ENCODE measurements at regions not wholly inside any gene's neighbourhood (a gene's known extent, or its start where the extent isn't known, plus 50 kb on each side); places are given as distances from the start of the nearest gene placed in this dataset.

DNA sequence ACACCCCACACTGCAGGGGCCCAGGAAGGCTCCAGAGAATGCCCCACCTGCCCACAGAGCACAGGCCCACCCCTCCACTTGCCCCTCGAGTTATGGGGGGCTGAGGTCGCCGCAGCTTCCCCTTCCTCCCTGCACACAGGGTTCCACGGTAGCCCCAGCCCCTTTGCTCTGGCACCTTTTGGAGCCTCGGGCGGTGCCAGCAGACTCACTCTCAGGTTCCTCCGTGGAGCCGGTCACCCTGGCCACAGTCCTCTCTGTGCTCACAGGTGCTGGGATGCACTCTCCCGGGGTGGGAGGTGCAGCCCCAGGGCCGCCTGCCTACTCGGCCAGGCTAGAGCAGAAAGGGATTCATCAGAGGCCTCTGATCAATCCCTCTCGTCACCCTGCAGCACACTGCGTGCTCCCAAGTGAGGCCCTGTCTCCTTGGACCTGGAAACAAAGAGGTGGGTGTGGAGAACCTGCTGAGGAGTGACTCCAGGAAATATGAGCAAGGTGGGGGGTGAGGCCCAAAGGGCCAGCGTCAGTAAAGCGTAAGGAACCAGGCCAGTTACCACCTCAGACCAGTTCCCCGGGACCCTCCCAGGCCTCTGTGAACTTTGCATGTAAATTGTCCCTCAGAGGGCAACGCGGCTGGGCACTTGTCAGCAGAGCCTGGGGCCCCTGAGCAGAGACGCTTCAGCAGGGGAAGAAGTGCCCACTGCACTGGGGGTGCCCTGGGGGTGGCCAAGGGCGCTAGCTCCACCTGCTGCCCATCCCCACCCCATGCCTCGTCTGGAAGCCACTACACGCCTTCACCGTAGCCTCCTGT is 167.8 kb downstream of the OLFM1 start:
- no peak overlapping the region for H3K27ac ChIP-seq
- TF ChIP-seq CTCF (conservative IDR thresholded peaks at IDR 0.05; ENCODE audit: low read depth, low read length) = no peak
- no peaks in the 10 kb centered on the region for H3K36me3 ChIP-seq (ENCODE audit: insufficient read depth)
- peaks cover 2% of the 10 kb centered on the region; the same call in 1 of the 2 replicates for H3K27me3 ChIP-seq (ENCODE audit: insufficient read depth, low read depth)
- H4K20me1 ChIP-seq (ENCODE audit: insufficient read depth) = no peaks in the 10 kb centered on the region
- H3K4me3 ChIP-seq (IDR thresholded peaks at IDR 0.05; ENCODE audit: insufficient read depth, low read depth, low read length) = no peak overlapping the region
- H3K9ac ChIP-seq = no peak overlapping the region
- no peak overlapping the region for H2AFZ ChIP-seq (ENCODE audit: low read depth)
- H3K4me1 ChIP-seq (ENCODE audit: low read depth, poor library complexity, severe bottlenecking) = no peaks in the 10 kb centered on the region
- H3K4me2 ChIP-seq = no peak overlapping the region
- no peaks in the 10 kb centered on the region for H3K79me2 ChIP-seq (ENCODE audit: insufficient read depth, low read depth)

- no peaks in the 10 kb centered on the region for H3K79me2 ChIP-seq (ENCODE audit: insufficient read depth, low read depth)
- no peaks in the 10 kb centered on the region for H4K20me1 ChIP-seq (ENCODE audit: insufficient read depth)
- H3K4me1 ChIP-seq (ENCODE audit: low read depth, poor library complexity, severe bottlenecking) = no peaks in the 10 kb centered on the region
- H3K27me3 ChIP-seq (ENCODE audit: insufficient read depth, low read depth) = peaks cover 2% of the 10 kb centered on the region; the same call in 1 of the 2 replicates
- no peak for TF ChIP-seq CTCF (conservative IDR thresholded peaks at IDR 0.05; ENCODE audit: low read depth, low read length)
- H3K4me3 ChIP-seq (IDR thresholded peaks at IDR 0.05; ENCODE audit: insufficient read depth, low read depth, low read length) = no peak overlapping the region
- no peak overlapping the region for H2AFZ ChIP-seq (ENCODE audit: low read depth)
- no peak overlapping the region for H3K9ac ChIP-seq
- no peaks in the 10 kb centered on the region for H3K36me3 ChIP-seq (ENCODE audit: insufficient read depth)
- H3K27ac ChIP-seq = no peak overlapping the region
- no peak overlapping the region for H3K4me2 ChIP-seq
Measured at GRCh38 chr9:135255841-135256580, 168.5 kb downstream of the OLFM1 start.

- TF ChIP-seq CTCF (conservative IDR thresholded peaks at IDR 0.05; ENCODE audit: low read depth, low read length) = no peak
- Histone ChIP-seq H4K20me1 (ENCODE audit: insufficient read depth) (no peaks in the 10 kb centered on the region), H3K4me3 (IDR thresholded peaks at IDR 0.05; ENCODE audit: insufficient read depth, low read depth, low read length) (no peak overlapping the region), H3K36me3 (ENCODE audit: insufficient read depth) (no peaks in the 10 kb centered on the region), H3K27me3 (ENCODE audit: insufficient read depth, low read depth) (peaks cover 2% of the 10 kb centered on the region; the same call in 1 of the 2 replicates), H2AFZ (ENCODE audit: low read depth) (no peak overlapping the region), H3K79me2 (ENCODE audit: insufficient read depth, low read depth) (no peaks in the 10 kb centered on the region), H3K4me1 (ENCODE audit: low read depth, poor library complexity, severe bottlenecking) (no peaks in the 10 kb centered on the region), H3K27ac (no peak overlapping the region), H3K9ac (no peak overlapping the region), H3K4me2 (no peak overlapping the region)
Measured at GRCh38 chr9:135256581-135257354, 169.3 kb downstream of the OLFM1 start.

- Histone ChIP-seq H2AFZ (ENCODE audit: low read depth) (no peak overlapping the region), H3K27ac (no peak overlapping the region), H4K20me1 (ENCODE audit: insufficient read depth) (no peaks in the 10 kb centered on the region), H3K4me1 (ENCODE audit: low read depth, poor library complexity, severe bottlenecking) (no peaks in the 10 kb centered on the region), H3K36me3 (ENCODE audit: insufficient read depth) (no peaks in the 10 kb centered on the region), H3K4me3 (IDR thresholded peaks at IDR 0.05; ENCODE audit: insufficient read depth, low read depth, low read length) (no peak overlapping the region), H3K9ac (no peak overlapping the region), H3K4me2 (no peak overlapping the region), H3K79me2 (ENCODE audit: insufficient read depth, low read depth) (no peaks in the 10 kb centered on the region), H3K27me3 (ENCODE audit: insufficient read depth, low read depth) (no peaks in the 10 kb centered on the region; the same call in 1 of the 2 replicates)
- TF ChIP-seq CTCF (conservative IDR thresholded peaks at IDR 0.05; ENCODE audit: low read depth, low read length) = no peak
Measured at GRCh38 chr9:135258461-135258860, 171.0 kb downstream of the OLFM1 start.
